Putamen (tissue), 1 donor: ENCODE measurements at regions not wholly inside any gene's neighbourhood (a gene's known extent, or its start where the extent isn't known, plus 50 kb on each side); places are given as distances from the start of the nearest gene placed in this dataset.

Source experiments
- DNase-seq: peaks from one replicate; pipeline ENCODE4 v3.0.0-alpha.2; 2016; ENCODE audit warnings: low spot score

- no peak for DNase-seq
Observed at GRCh38 chr10:8487346-8487745, 432.9 kb downstream of the GATA3 start.

DNA sequence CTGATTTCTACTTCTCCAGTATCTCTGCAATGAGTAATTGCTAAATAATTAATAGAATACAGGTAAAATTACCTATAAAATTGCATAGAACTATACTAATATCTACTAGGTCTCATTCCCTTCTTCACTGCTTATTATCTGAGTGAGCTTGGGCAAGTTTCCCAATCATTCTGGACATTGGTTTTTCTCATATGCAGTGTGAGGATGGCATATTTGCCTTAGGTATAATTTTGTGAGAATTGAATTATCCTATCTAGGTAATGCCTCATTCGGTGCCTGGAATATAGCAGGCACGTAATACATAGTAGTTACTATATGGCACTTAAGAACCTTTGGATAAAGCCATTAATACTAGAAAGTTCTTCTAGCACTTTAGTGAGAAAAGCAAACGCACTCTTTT lies 434.7 kb downstream of the GATA3 start:
- no peak for DNase-seq

GRCh38 chr10:8489823-8490222 lies 435.3 kb downstream of the GATA3 start:
- DNase-seq = no peak

DNA sequence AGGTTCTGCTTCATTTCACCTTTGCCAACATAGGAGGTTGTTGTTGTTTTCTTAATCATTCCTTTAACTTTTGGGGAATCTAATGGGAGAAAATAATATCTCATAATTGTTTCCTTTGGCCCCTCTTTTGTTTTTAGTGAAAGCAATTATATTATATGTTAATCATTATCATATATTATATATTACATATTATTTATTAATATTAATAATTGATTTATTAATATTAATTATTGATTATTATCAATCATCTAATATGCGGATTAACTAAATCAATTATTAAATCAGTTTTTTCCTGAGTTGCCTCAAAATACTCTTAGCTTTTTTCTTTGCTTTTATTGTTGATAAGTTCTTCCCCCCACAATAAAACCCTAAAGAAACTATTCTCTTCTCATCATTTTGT lies 443.8 kb downstream of the GATA3 start:
- DNase-seq = no peak

DNA sequence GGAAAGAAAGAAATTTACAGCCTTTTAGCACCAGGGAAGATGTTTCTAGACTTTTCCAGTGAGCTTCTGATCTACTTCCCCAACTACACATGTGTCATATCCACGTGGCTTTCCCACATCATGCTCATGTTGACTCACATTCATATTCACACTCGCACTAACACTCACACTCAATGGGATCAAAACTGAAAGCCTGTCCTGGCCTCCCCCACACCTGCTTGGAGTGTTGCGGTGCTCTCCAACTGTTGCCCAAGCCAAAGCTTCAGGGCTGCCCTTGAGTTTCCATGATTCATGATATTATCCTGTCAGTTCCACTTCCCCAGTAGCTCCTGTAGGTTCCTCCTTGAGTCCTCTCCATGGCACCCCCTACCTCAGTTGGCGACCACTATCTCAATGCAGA lies 444.4 kb downstream of the GATA3 start:
- DNase-seq = no peak

DNA sequence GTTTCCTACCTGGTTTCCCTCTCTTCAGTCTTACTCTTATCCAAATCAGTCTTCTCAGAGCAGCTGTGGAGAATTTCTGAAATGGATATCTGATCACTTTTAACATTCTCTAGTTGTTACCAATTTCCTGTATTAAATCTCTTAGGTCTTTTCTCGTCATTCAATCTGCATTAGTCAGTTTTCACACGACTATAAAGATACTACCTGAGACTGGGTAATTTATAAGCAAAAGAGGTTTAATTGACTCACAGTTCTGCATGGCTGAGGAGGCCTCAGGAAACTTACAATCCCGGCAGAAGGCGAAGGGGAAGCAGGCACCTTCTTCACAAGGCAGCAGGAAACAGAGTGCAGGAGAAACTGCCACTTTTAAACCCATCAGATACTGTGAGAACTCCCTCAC lies 444.8 kb downstream of the GATA3 start:
- no peak for DNase-seq

- no peak for DNase-seq
Observed at GRCh38 chr10:8499752-8500390, 445.4 kb downstream of the GATA3 start.

- no peak for DNase-seq
Observed at GRCh38 chr10:8502573-8502972, 448.1 kb downstream of the GATA3 start.

- no peak for DNase-seq
Observed at GRCh38 chr10:8504499-8504898, 450.0 kb downstream of the GATA3 start.

GRCh38 chr10:8507156-8507555 lies 452.7 kb downstream of the GATA3 start:
- DNase-seq = no peak

DNA sequence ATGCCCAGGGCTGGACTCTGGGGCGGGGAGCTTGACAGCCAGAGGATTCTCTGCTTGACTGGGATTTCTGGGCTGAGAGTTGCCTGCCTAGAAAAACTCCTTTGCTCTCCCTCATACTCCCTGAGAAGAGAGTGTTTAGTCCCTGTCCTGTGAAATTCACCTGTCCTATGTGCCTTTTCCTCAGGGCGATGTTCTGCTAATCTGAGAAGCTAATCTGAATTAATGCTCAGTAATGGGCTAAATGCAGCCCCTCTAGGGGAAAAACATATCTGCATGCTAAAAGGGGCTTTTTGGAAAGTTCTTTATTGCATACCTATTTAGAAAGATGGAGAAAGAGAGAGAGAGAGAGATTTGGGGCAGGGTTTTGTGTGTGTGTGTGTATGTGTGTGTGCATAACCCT lies 454.4 kb downstream of the GATA3 start:
- no peak for DNase-seq

GRCh38 chr10:8510471-8510870 lies 456.0 kb downstream of the GATA3 start:
- DNase-seq = no peak

GRCh38 chr10:8511026-8511425 lies 456.5 kb downstream of the GATA3 start:
- DNase-seq = no peak

GRCh38 chr10:8513155-8514147 lies 459.0 kb downstream of the GATA3 start:
- no peak for DNase-seq

DNA sequence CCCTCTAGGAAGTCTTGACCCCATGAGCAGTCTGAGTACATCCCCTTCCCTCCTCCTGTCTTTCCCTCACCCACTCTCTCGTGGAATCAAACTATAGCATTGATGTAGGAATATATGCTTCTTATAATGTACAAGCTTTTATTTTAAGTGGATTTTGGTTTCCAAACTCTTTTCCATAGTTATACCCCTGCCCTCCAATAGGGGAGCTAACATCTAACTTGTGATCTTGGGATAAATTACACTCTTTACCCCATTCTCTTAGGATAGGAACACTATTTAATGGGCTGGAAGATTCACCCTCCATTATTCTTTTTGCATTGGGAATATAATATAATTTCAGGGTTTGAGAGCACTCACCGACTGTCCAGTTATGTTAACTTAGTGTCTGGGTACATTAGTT lies 465.9 kb downstream of the GATA3 start:
- no peak for DNase-seq

- DNase-seq = no peak
Observed at GRCh38 chr10:8527773-8528172, 473.3 kb downstream of the GATA3 start.

GRCh38 chr10:8531116-8531515 lies 476.6 kb downstream of the GATA3 start:
- DNase-seq = peak; percentile 11

GRCh38 chr10:8532647-8533046 lies 478.2 kb downstream of the GATA3 start:
- DNase-seq = no peak

DNA sequence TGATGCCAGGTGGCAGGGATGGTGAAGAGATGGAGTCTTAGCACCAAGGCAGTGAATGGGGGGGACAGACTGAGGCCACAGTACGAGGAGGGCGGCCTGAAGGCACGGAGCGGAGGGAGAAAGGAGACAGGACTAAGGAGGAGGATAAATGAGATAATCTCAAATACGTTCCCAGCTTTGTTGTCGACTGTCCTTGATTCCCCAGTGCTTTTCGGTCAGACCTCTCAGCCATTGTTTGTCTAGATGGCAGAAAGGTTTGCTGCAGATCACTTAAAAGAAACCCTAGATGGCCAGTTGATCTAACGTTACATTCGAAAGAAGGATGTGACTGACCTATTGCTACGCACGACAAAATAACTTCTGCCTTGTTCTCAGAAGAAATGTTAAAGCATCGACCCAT lies 479.0 kb downstream of the GATA3 start:
- DNase-seq = no peak

DNA sequence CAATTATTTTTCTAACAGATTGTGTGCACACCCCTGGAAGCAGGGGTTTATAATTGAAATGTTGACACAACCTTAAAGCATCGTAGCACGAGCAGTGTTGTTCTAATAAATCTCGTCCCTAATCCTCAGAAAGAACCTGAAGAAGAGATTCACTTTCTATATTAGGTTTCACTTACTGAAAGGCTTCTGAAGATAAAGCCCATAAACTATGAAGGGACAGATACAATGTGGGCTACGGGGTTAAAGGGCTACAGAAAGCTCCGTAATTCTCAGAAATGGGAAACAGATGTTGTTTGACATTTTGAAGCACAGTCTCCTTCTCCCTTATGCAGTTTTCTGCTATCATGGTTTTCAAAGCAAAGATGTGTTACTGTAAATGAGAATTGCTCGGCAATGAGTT lies 479.6 kb downstream of the GATA3 start:
- no peak for DNase-seq

DNA sequence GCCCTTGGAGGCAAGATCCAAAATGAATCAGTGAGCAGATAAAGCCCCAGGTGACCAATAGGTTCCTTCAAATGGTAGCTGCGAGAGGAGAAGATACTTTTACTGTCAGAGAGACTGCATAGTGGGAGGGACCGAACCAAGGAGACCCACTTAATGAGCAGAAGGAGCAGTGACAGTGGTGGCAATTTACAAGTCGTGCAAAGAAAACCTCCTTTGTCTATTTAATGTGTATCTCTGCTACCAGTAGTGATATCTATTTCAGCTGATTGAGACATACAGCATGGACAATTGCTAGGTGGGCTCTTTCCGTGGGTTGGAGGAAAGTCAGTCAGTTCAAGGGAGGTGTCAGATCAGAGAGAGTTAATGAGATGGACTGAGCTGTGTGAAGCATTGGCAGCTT lies 480.4 kb downstream of the GATA3 start:
- no peak for DNase-seq

DNA sequence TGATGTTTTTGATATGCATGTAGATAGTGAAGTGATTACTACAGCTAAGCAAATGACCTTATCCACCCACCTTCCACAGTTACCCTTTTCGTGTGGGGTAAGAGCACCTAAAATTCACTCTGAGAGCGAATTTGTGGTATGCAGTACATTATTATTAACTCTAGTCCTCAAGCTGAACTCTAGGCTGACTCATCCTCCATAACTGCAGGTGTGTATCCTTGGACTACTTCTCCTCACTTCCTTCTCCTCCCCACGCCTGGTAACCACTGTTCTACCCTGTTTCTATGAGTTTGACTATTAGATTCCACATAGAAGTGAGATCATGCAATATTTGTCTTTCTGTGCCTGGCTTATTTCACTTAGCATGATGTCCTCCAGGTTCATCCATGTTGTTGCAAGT lies 484.6 kb downstream of the GATA3 start:
- no peak for DNase-seq

DNA sequence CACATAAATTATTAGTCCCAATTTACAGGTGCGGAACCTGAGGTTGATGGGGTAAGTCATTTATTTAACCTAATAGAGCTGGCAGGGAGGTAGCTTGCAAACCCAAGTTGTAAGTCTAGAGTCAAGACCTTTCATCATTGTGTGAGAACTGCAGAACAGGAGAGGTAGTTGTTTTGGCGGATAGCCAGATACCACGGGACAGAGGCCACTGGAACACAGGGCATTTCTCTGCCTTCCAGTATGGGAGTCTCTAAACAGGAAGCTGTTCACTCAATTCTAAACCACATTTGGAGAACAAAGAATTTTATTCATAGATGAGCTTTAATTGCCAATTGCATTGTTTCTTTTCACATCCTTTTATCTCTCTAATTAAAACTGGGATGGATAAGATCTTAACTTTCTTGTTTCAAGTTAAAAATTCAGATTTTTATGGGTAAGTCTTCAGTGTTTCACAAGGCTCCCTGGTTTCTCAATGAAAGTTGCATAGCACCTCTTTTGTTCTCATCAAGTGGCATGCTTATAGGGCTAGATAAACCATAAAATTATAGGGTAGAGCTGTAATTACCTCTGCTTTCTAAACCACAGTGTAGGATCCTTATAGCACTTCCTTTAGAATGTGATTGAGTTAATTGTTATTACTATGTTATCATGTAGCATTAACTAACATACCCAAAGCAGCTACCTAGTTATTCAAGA lies 489.0 kb downstream of the GATA3 start:
- no peak for DNase-seq
